ENCODE measurements at regions not wholly inside any gene's neighbourhood (a gene's known extent, or its start where the extent isn't known, plus 50 kb on each side); places are given as distances from the start of the nearest gene placed in this dataset.
"Not testable (repeated sequence)": the region's sequence is repeated elsewhere in the genome, so short reads cannot be mapped to it uniquely, and the experiment has no call there.

GRCh38 chr2:12434630-12435098 is 282.1 kb upstream of the TRIB2 start:
- no peak for DNase-seq

- DNase-seq = no peak
These were observed 281.1 kb upstream of the TRIB2 start for GRCh38 chr2:12435430-12436222.

GRCh38 chr2:12436483-12436882 is 280.3 kb upstream of the TRIB2 start:
- no peak for DNase-seq

GRCh38 chr2:12436935-12437561 is 279.7 kb upstream of the TRIB2 start:
- DNase-seq = no peak

- no peak for DNase-seq
These were observed 276.0 kb upstream of the TRIB2 start for GRCh38 chr2:12440731-12441130.

- peak; percentile 4 for DNase-seq
These were observed 274.8 kb upstream of the TRIB2 start for GRCh38 chr2:12441750-12442475.

GRCh38 chr2:12442476-12442847 is 274.3 kb upstream of the TRIB2 start:
- DNase-seq = peak; percentile 6

- no peak for DNase-seq
These were observed 267.8 kb upstream of the TRIB2 start for GRCh38 chr2:12448846-12449505.

GRCh38 chr2:12451726-12452125 is 265.0 kb upstream of the TRIB2 start:
- DNase-seq = peak; percentile 6

- DNase-seq = no peak
These were observed 264.6 kb upstream of the TRIB2 start for GRCh38 chr2:12452185-12452584.

- DNase-seq = no peak
These were observed 263.0 kb upstream of the TRIB2 start for GRCh38 chr2:12453731-12454130.

GRCh38 chr2:12455661-12456060 is 261.1 kb upstream of the TRIB2 start:
- no peak for DNase-seq

GRCh38 chr2:12456293-12457106 is 260.2 kb upstream of the TRIB2 start:
- peak; percentile 73 for DNase-seq

GRCh38 chr2:12457831-12458230 is 258.9 kb upstream of the TRIB2 start:
- DNase-seq = no peak

- no peak for DNase-seq
These were observed 253.5 kb upstream of the TRIB2 start for GRCh38 chr2:12463189-12463588.

GRCh38 chr2:12465631-12466135 is 251.1 kb upstream of the TRIB2 start:
- DNase-seq = no peak

- no peak for DNase-seq
These were observed 249.4 kb upstream of the TRIB2 start for GRCh38 chr2:12467303-12467702.

- DNase-seq = no peak
These were observed 247.6 kb upstream of the TRIB2 start for GRCh38 chr2:12469141-12469561.

- DNase-seq = not testable (repeated sequence)
These were observed 244.5 kb upstream of the TRIB2 start for GRCh38 chr2:12472265-12472664.

- no peak for DNase-seq
These were observed 238.3 kb upstream of the TRIB2 start for GRCh38 chr2:12478151-12479064.

GRCh38 chr2:12479065-12479601 is 237.6 kb upstream of the TRIB2 start:
- no peak for DNase-seq
